Left lung (tissue), 4 donors: ENCODE measurements at regions not wholly inside any gene's neighbourhood (a gene's known extent, or its start where the extent isn't known, plus 50 kb on each side); places are given as distances from the start of the nearest gene placed in this dataset.

ENCODE experiments used
- ATAC-seq: fragments of 200-7000 bp; cut with Tn5 transposase; one replicate; pipeline ENCODE4 v1.9.1; 2020; ENCODE audit warnings: moderate library complexity
- DNase-seq, 4 donors: peaks; one replicate each; pipeline ENCODE4 v3.0.0-alpha.2; 2013 to 2020
- H3K27ac ChIP-seq, 2 donors: fragments of 200-600 bp; sonication (generic) in 1 of 2; one replicate each; pipeline versions ENCODE4 v1.5.0 to v1.8.0; 2020 to 2021
- H3K27me3 ChIP-seq, 2 donors: fragments of 200-600 bp; sonication (generic) in 1 of 2; one replicate each; pipeline versions ENCODE4 v1.5.0 to v1.8.0; 2020 to 2021
- H3K36me3 ChIP-seq, 2 donors: fragments of 200-600 bp; sonication (generic) in 1 of 2; one replicate each; pipeline versions ENCODE4 v1.5.0 to v1.8.0; 2020 to 2021
- H3K4me1 ChIP-seq, 2 donors: fragments of 200-600 bp; one replicate each; pipeline ENCODE4 v1.8.0; 2021
- H3K4me3 ChIP-seq, 2 donors: fragments of 200-600 bp; sonication (generic) in 1 of 2; one replicate each; pipeline versions ENCODE4 v1.5.0 to v1.8.0; 2020 to 2021; ENCODE audit warnings: mild to moderate bottlenecking in 1 of 2
- H3K9me3 ChIP-seq, 2 donors: fragments of 200-600 bp; sonication (generic) in 1 of 2; one replicate each; pipeline versions ENCODE4 v1.5.0 to v1.8.0; 2020 to 2021
- CTCF ChIP-seq, 2 donors: fragments of 200-600 bp; sonication (generic) in 1 of 2; IDR thresholded peaks; one replicate each; pipeline versions ENCODE4 v1.5.0 to v1.8.0; 2021; ENCODE audit warnings: antibody characterized with exemption in 2 of 2
- intact Hi-C, 2 donors: fragments of 100-400 bp; cut with DNase I; formaldehyde crosslinking; loops; one replicate each; pipeline versions ENCODE4 v1.11.2 to v1.14.2; 2022
- donor health status: DM: no; HTN: yes; CAD: no.
- donor health status: DM: no; HTN: no; CAD: no.

DNA sequence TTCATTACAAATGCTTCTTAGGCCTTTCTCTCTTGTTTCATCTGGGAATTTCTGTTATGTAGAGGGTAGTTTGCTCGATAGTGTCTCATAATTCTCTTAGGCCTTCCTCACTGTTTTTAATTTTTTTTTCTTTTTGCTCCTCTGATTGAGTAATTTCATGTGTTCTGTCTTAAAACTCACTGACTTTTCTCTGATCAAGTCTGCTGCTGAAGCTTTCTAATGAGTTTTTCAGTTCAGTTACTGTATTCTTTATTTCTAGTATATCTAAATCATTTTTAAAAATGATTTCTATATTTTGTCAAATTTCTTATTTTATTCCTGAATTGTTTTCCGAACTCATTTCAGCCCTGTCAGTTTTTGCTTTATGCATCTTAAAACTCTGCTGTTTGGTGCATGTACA, 228.0 kb downstream of the MID1IP1 start:
- peaks cover 0 to 22% of the 10 kb centered on the region in 2 donors for H3K9me3 ChIP-seq
- no peaks in the 10 kb centered on the region for H3K27me3 ChIP-seq
- H3K36me3 ChIP-seq = no peaks in the 10 kb centered on the region
- no peak for TF ChIP-seq CTCF (IDR thresholded peaks at IDR 0.05)
- no peak overlapping the region for H3K27ac ChIP-seq
- intact Hi-C loops = no loop called here
- ATAC-seq (no peak), DNase-seq (no peak)
- H3K4me1 ChIP-seq = no peaks in the 10 kb centered on the region
- H3K4me3 ChIP-seq = no peak overlapping the region

DNA sequence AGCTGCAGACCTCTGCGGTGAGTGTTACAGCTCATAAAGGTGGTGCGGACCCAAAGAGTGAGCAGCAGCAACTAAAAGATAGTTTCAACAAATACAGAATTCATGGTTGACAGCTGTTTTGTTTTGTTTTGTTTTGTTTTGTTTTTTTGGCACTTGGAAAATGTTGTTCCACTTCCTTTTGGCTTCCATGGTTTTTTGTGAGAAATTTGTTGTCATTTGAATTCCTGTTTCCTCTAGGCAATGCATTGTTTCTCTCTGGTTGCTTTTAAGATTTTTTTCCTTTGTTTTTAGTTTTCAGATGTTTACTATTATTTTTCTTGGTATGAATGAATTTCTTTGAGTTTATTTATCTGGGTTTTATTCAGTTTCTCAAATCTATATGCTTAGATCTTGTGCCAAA, 229.4 kb downstream of the MID1IP1 start:
- H3K9me3 ChIP-seq = peaks cover 0 to 22% of the 10 kb centered on the region in 2 donors
- no peaks in the 10 kb centered on the region for H3K4me1 ChIP-seq
- no peaks in the 10 kb centered on the region for H3K36me3 ChIP-seq
- ATAC-seq (no peak), DNase-seq (no peak)
- TF ChIP-seq CTCF (IDR thresholded peaks at IDR 0.05) = no peak
- H3K27me3 ChIP-seq = no peaks in the 10 kb centered on the region
- no peak overlapping the region for H3K27ac ChIP-seq
- H3K4me3 ChIP-seq = no peak overlapping the region
- intact Hi-C loops = no loop called here

DNA sequence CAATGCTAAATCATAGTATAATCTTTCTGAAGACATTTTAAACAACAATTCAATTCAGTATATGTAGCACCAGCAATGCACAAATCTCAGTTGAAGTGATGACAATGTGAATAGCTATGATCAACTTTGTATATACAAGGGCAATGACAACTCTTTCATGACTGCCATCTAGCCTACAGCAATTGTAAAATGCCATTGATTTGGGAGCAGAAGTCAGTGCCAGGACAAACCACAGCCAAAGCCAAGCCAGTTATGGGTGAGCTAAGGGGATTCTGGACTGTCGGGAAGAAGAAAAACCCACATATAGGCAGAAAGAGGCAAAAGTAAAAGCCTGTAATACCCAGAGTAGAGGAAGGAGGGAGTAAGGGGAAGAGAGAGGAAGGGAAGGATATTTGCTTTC, 238.6 kb downstream of the MID1IP1 start:
- ATAC-seq (no peak), DNase-seq (no peak)
- intact Hi-C loops = no loop called here
- Histone ChIP-seq H3K4me1 (no peaks in the 10 kb centered on the region), H3K36me3 (no peaks in the 10 kb centered on the region), H3K27ac (no peak overlapping the region), H3K27me3 (no peaks in the 10 kb centered on the region), H3K9me3 (no peaks in the 10 kb centered on the region), H3K4me3 (no peak overlapping the region)
- no peak for TF ChIP-seq CTCF (IDR thresholded peaks at IDR 0.05)

- Histone ChIP-seq H3K4me3 (no peak overlapping the region), H3K27ac (no peak overlapping the region), H3K36me3 (no peaks in the 10 kb centered on the region), H3K4me1 (no peaks in the 10 kb centered on the region), H3K27me3 (no peaks in the 10 kb centered on the region), H3K9me3 (no peaks in the 10 kb centered on the region)
- no peak for DNase-seq
- peak; percentile 53 for ATAC-seq
- intact Hi-C loops = no loop called here
- TF ChIP-seq CTCF (IDR thresholded peaks at IDR 0.05) = no peak
These were observed 242.7 kb downstream of the MID1IP1 start for GRCh38 chrX:39043838-39044550.

DNA sequence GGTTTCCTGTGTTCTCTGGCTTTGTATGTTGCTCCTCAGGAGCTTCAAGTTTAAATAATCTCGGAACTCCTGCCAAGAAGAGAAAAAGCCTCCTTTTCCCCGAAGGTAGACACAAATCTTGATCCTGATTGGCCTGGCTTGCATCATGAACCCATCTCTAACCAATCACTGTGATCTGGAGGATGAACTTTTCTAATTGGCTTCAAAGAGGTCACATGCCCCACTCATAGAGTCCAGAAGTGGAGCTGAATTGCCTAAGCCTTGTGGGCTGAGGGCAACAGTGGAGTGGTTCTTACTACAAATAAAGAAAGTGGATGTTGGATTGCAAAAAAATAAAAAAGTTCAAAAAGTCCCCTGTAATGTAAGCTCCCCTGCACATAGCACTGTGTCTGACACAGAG, 245.9 kb downstream of the MID1IP1 start:
- intact Hi-C loops = no loop called here
- H3K4me1 ChIP-seq = no peaks in the 10 kb centered on the region
- H3K36me3 ChIP-seq = no peaks in the 10 kb centered on the region
- no peak overlapping the region for H3K4me3 ChIP-seq
- ATAC-seq = peak; percentile 39
- DNase-seq = no peak
- no peaks in the 10 kb centered on the region for H3K9me3 ChIP-seq
- no peak for TF ChIP-seq CTCF (IDR thresholded peaks at IDR 0.05)
- no peak overlapping the region for H3K27ac ChIP-seq
- H3K27me3 ChIP-seq = no peaks in the 10 kb centered on the region
